ENCODE measurements at regions not wholly inside any gene's neighbourhood (a gene's known extent, or its start where the extent isn't known, plus 50 kb on each side); places are given as distances from the start of the nearest gene placed in this dataset.

DNA sequence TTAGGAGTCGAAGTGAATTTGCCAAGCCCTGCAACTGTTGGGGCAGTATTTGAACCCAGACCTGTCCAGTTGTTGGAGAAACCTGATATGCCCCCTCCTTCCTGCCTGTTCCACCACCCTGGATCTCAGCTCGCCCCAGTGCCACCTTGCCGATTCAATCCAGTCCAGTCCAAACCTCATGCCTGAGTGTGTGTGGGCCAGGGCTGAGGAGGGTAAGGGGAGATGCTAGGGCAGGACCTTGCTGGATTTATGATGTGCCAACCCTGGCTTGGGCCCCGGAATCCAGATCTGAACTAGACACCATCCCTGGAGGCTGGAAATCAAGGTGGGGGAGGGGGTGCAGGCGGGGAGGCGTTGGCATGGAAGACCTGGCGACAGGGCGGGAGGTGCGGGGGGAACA, 98.9 kb upstream of the WNT4 start (continued):
- TF ChIP-seq, protein P1, sequence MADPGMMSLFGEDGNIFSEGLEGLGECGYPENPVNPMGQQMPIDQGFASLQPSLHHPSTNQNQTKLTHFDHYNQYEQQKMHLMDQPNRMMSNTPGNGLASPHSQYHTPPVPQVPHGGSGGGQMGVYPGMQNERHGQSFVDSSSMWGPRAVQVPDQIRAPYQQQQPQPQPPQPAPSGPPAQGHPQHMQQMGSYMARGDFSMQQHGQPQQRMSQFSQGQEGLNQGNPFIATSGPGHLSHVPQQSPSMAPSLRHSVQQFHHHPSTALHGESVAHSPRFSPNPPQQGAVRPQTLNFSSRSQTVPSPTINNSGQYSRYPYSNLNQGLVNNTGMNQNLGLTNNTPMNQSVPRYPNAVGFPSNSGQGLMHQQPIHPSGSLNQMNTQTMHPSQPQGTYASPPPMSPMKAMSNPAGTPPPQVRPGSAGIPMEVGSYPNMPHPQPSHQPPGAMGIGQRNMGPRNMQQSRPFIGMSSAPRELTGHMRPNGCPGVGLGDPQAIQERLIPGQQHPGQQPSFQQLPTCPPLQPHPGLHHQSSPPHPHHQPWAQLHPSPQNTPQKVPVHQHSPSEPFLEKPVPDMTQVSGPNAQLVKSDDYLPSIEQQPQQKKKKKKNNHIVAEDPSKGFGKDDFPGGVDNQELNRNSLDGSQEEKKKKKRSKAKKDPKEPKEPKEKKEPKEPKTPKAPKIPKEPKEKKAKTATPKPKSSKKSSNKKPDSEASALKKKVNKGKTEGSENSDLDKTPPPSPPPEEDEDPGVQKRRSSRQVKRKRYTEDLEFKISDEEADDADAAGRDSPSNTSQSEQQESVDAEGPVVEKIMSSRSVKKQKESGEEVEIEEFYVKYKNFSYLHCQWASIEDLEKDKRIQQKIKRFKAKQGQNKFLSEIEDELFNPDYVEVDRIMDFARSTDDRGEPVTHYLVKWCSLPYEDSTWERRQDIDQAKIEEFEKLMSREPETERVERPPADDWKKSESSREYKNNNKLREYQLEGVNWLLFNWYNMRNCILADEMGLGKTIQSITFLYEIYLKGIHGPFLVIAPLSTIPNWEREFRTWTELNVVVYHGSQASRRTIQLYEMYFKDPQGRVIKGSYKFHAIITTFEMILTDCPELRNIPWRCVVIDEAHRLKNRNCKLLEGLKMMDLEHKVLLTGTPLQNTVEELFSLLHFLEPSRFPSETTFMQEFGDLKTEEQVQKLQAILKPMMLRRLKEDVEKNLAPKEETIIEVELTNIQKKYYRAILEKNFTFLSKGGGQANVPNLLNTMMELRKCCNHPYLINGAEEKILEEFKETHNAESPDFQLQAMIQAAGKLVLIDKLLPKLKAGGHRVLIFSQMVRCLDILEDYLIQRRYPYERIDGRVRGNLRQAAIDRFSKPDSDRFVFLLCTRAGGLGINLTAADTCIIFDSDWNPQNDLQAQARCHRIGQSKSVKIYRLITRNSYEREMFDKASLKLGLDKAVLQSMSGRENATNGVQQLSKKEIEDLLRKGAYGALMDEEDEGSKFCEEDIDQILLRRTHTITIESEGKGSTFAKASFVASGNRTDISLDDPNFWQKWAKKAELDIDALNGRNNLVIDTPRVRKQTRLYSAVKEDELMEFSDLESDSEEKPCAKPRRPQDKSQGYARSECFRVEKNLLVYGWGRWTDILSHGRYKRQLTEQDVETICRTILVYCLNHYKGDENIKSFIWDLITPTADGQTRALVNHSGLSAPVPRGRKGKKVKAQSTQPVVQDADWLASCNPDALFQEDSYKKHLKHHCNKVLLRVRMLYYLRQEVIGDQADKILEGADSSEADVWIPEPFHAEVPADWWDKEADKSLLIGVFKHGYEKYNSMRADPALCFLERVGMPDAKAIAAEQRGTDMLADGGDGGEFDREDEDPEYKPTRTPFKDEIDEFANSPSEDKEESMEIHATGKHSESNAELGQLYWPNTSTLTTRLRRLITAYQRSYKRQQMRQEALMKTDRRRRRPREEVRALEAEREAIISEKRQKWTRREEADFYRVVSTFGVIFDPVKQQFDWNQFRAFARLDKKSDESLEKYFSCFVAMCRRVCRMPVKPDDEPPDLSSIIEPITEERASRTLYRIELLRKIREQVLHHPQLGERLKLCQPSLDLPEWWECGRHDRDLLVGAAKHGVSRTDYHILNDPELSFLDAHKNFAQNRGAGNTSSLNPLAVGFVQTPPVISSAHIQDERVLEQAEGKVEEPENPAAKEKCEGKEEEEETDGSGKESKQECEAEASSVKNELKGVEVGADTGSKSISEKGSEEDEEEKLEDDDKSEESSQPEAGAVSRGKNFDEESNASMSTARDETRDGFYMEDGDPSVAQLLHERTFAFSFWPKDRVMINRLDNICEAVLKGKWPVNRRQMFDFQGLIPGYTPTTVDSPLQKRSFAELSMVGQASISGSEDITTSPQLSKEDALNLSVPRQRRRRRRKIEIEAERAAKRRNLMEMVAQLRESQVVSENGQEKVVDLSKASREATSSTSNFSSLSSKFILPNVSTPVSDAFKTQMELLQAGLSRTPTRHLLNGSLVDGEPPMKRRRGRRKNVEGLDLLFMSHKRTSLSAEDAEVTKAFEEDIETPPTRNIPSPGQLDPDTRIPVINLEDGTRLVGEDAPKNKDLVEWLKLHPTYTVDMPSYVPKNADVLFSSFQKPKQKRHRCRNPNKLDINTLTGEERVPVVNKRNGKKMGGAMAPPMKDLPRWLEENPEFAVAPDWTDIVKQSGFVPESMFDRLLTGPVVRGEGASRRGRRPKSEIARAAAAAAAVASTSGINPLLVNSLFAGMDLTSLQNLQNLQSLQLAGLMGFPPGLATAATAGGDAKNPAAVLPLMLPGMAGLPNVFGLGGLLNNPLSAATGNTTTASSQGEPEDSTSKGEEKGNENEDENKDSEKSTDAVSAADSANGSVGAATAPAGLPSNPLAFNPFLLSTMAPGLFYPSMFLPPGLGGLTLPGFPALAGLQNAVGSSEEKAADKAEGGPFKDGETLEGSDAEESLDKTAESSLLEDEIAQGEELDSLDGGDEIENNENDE (IDR thresholded peaks at IDR 0.05; ENCODE audit: insufficient replicate concordance, low read length), result no peak
- TF ChIP-seq SIX5 (IDR thresholded peaks at IDR 0.05; ENCODE audit: low read depth, low read length) (no peak), RAD21 (IDR thresholded peaks at IDR 0.05 in 1 of 2, conservative IDR thresholded peaks at IDR 0.05 in 1 of 2; ENCODE audit: low read depth in 2 of 2, low read length in 2 of 2) (no peak), KDM5A (IDR thresholded peaks at IDR 0.05; ENCODE audit: low read length) (no peak), TAF7 (optimal IDR thresholded peaks at IDR 0.05; ENCODE audit: borderline replicate concordance, low read depth, low read length) (no peak), TEAD4 (IDR thresholded peaks at IDR 0.05; ENCODE audit: low read depth, low read length) (no peak), POU5F1 (IDR thresholded peaks at IDR 0.05; ENCODE audit: low read depth, low read length) (no peak), JUN (IDR thresholded peaks at IDR 0.05; ENCODE audit: low read depth, low read length) (no peak), TAF1 (IDR thresholded peaks at IDR 0.05; ENCODE audit: low read depth, low read length) (no peak)
- TF ChIP-seq, protein P2, sequence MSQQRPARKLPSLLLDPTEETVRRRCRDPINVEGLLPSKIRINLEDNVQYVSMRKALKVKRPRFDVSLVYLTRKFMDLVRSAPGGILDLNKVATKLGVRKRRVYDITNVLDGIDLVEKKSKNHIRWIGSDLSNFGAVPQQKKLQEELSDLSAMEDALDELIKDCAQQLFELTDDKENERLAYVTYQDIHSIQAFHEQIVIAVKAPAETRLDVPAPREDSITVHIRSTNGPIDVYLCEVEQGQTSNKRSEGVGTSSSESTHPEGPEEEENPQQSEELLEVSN (IDR thresholded peaks at IDR 0.05), result no peak

Measured in H1 (cell line).